ENCODE measurements at regions not wholly inside any gene's neighbourhood (a gene's known extent, or its start where the extent isn't known, plus 50 kb on each side); places are given as distances from the start of the nearest gene placed in this dataset.

- Histone ChIP-seq H2AFZ (no peak overlapping the region), H3K27me3 (ENCODE audit: insufficient read depth) (no peaks in the 10 kb centered on the region), H3K27ac (ENCODE audit: low read depth) (no peak overlapping the region), H3K4me1 (ENCODE audit: insufficient read depth) (no peaks in the 10 kb centered on the region), H3K36me3 (ENCODE audit: insufficient read depth) (no peaks in the 10 kb centered on the region), H3K9me2 (ENCODE audit: insufficient read depth) (no peaks in the 10 kb centered on the region), H3K4me3 (no peak overlapping the region), H4K20me1 (replicated peaks; ENCODE audit: insufficient read depth) (no peaks in the 10 kb centered on the region), H3F3A (replicated peaks; ENCODE audit: low read depth) (no peaks in the 10 kb centered on the region), H3K79me2 (replicated peaks; ENCODE audit: insufficient read depth) (no peaks in the 10 kb centered on the region), H3K4me2 (no peak overlapping the region)
- no peaks in the 10 kb centered on the region for H3K4me1 Mint-ChIP-seq
- DNase-seq (ENCODE audit: low spot score), result no peak
- H3K4me3 Mint-ChIP-seq, result no peak overlapping the region
- H3K27ac Mint-ChIP-seq, result no peak overlapping the region
- no peaks in the 10 kb centered on the region; the same call in 2 of the 3 replicates for H3K9me3 Mint-ChIP-seq
- no peaks in the 10 kb centered on the region for H3K36me3 Mint-ChIP-seq (ENCODE audit: low read depth)
- no peak for ATAC-seq
- TF ChIP-seq POLR2AphosphoS5 (IDR thresholded peaks at IDR 0.05; ENCODE audit: low read depth) (no peak), EZH2 (IDR thresholded peaks at IDR 0.05; ENCODE audit: low read depth, unreplicated experiment) (no peak), REST (IDR thresholded peaks at IDR 0.05; ENCODE audit: unreplicated experiment) (no peak), JUNB (IDR thresholded peaks at IDR 0.05; ENCODE audit: unreplicated experiment) (no peak), ZNF462 (CRISPR knock-in tag; IDR thresholded peaks at IDR 0.05) (no peak), CTCF (conservative IDR thresholded peaks at IDR 0.05; ENCODE audit: low read depth in 2 of 2) (no peak), ZNF114 (CRISPR knock-in tag; IDR thresholded peaks at IDR 0.05) (no peak), STAT1 (IDR thresholded peaks at IDR 0.05; ENCODE audit: unreplicated experiment) (no peak), NANOG (IDR thresholded peaks at IDR 0.05; ENCODE audit: borderline replicate concordance) (no peak)
- H3K27me3 Mint-ChIP-seq (ENCODE audit: insufficient read depth, low read depth, poor library complexity), result no peaks in the 10 kb centered on the region
These were observed 489.4 kb downstream of the SEMA3D start for GRCh38 chr7:84697506-84697905.

Measured in GM23338 (cell line).